Endothelial cell of umbilical vein (primary cell): ENCODE measurements at regions not wholly inside any gene's neighbourhood (a gene's known extent, or its start where the extent isn't known, plus 50 kb on each side); places are given as distances from the start of the nearest gene placed in this dataset.

Experiments used
- BruUV-seq: library from RNA; stranded (reverse); fragments of 400-500 nt; replicated peaks from 2 replicates; lab custom pipeline; 2021; lab: Mats Ljungman, UMichigan
- CTCF ChIA-PET: fragments of 300-600, 350-600 bp; sonication (Branson Sonifier 250); formaldehyde crosslinking; loops from one replicate; lab custom pipeline; 2021; ENCODE audit warnings: antibody characterized with exemption, inconsistent platforms; lab: Charles Lee
- POLR2A ChIA-PET: fragments of 300-600, 350-600 bp; sonication (Branson Sonifier 250); formaldehyde crosslinking; loops from one replicate; lab custom pipeline; 2021; ENCODE audit warnings: antibody characterized with exemption, inconsistent platforms; lab: Charles Lee
- DNase-seq: peaks from one replicate; pipeline ENCODE4 v3.0.0-alpha.2; 2011; ENCODE audit warnings: low read depth, low spot score
- FAIRE-seq: peaks from 2 replicates; lab custom pipeline; 2011; peaks lifted over from hg19 to GRCh38; lab: Jason Lieb, UNC
- H2AFZ ChIP-seq: 2 replicates; pipeline ENCODE4 v1.6.0; 2012; ENCODE audit warnings: low read depth, low read length, control low read depth, inconsistent platforms
- H3K27ac ChIP-seq: 2 replicates; pipeline ENCODE4 v1.5.1; 2011; ENCODE audit warnings: low read depth, mild to moderate bottlenecking, control low read depth, low read length, moderate library complexity; ENCODE audit not compliant: insufficient read depth
- H3K27me3 ChIP-seq, 2 experiments: 2 replicates each; pipeline versions ENCODE4 v1.6.0 to v1.6.1; 2011; ENCODE audit warnings: low read length in 2 of 2, mixed read lengths in 1 of 2; ENCODE audit not compliant: control insufficient read depth in 2 of 2, insufficient read depth in 2 of 2
- H3K36me3 ChIP-seq, 2 experiments: 2 replicates in 1 of 2; 3 replicates in 1 of 2; pipeline ENCODE4 v1.5.1; 2011; ENCODE audit warnings: low read length in 2 of 2, mild to moderate bottlenecking in 1 of 2, moderate library complexity in 1 of 2; ENCODE audit not compliant: control insufficient read depth in 2 of 2, insufficient read depth in 2 of 2; ENCODE audit errors: extremely low read depth in 1 of 2
- H3K4me1 ChIP-seq: 3 replicates; pipeline ENCODE4 v1.5.1; 2011; ENCODE audit warnings: mild to moderate bottlenecking, low read length; ENCODE audit not compliant: control insufficient read depth, insufficient read depth; ENCODE audit errors: extremely low read depth
- H3K4me2 ChIP-seq: 2 replicates; pipeline ENCODE4 v1.6.1; 2011; ENCODE audit warnings: low read length, control low read depth, mixed read lengths; ENCODE audit not compliant: insufficient read depth
- H3K4me3 ChIP-seq, 3 experiments: fragments of 200-600 bp in 1 of 3; sonication (generic), shearing (Covaris generic) in 1 of 3; replicated peaks in 1 of 3; 2 replicates each; pipeline ENCODE4 v1.5.1; 2011 to 2016; ENCODE audit warnings: control low read depth in 3 of 3, low read length in 3 of 3, mild to moderate bottlenecking in 2 of 3, inconsistent platforms in 1 of 3, low read depth in 1 of 3, moderate library complexity in 1 of 3; ENCODE audit not compliant: insufficient read depth in 1 of 3
- H3K79me2 ChIP-seq: 2 replicates; pipeline ENCODE4 v1.6.0; 2012; ENCODE audit warnings: low read length, inconsistent platforms; ENCODE audit not compliant: control insufficient read depth, insufficient read depth
- H3K9ac ChIP-seq: replicated peaks from 2 replicates; pipeline ENCODE3; 2011; ENCODE audit warnings: low read length, control low read depth; ENCODE audit not compliant: insufficient read depth; ENCODE audit errors: extremely low read depth
- H3K9me1 ChIP-seq: replicated peaks from 3 replicates; pipeline ENCODE4 v1.6.0; 2011; ENCODE audit warnings: mild to moderate bottlenecking, low read length; ENCODE audit not compliant: control insufficient read depth, insufficient read depth; ENCODE audit errors: extremely low read depth
- H3K9me3 ChIP-seq: replicated peaks from 2 replicates; pipeline ENCODE4 v1.5.1; 2012; ENCODE audit warnings: low read length, inconsistent platforms; ENCODE audit not compliant: control insufficient read depth, insufficient read depth
- H4K20me1 ChIP-seq: replicated peaks from 2 replicates; pipeline ENCODE3; 2011; ENCODE audit warnings: mild to moderate bottlenecking, low read length; ENCODE audit not compliant: control insufficient read depth, insufficient read depth; ENCODE audit errors: extremely low read depth
- CTCF ChIP-seq, 2 donors: IDR thresholded peaks; 1 replicate in 1 of 2; 2 replicates in 1 of 2; pipeline ENCODE4 v1.5.1; 2011; ENCODE audit warnings: low read length in 2 of 2, mild to moderate bottlenecking in 2 of 2, moderate library complexity in 2 of 2, control low read depth in 1 of 2, inconsistent platforms in 1 of 2, low read depth in 1 of 2; ENCODE audit not compliant: insufficient read depth in 1 of 2; ENCODE audit errors: extremely low read depth in 1 of 2
- FOS ChIP-seq: IDR thresholded peaks from 2 replicates; pipeline ENCODE4 v1.6.1; 2011; ENCODE audit warnings: mild to moderate bottlenecking, low read length, moderate library complexity, borderline replicate concordance; ENCODE audit not compliant: insufficient read depth
- GATA2 ChIP-seq: IDR thresholded peaks from 2 replicates; pipeline ENCODE4 v1.7.0; 2011; ENCODE audit warnings: low read depth, mild to moderate bottlenecking, moderate library complexity, mixed read lengths, low read length; ENCODE audit not compliant: insufficient read length, insufficient read depth
- JUN ChIP-seq: IDR thresholded peaks from 2 replicates; pipeline ENCODE4 v1.6.1; 2011; ENCODE audit warnings: borderline replicate concordance, low read depth; ENCODE audit not compliant: insufficient read length, insufficient read depth
- MYC ChIP-seq: IDR thresholded peaks from one replicate; pipeline ENCODE4 v1.6.1; 2011; ENCODE audit warnings: mild to moderate bottlenecking, low read depth, low read length
- POLR2A ChIP-seq: IDR thresholded peaks from 2 replicates; pipeline ENCODE4 v1.6.1; 2012; ENCODE audit warnings: low read depth, mild to moderate bottlenecking, control low read depth, low read length
- POLR2AphosphoS5 ChIP-seq: IDR thresholded peaks from 2 replicates; pipeline ENCODE4 v1.6.1; 2012; ENCODE audit warnings: low read depth, mild to moderate bottlenecking, control low read depth, low read length, moderate library complexity; ENCODE audit not compliant: insufficient read depth
- dilution Hi-C: fragments of 300-500 bp; cut with MboI; formaldehyde crosslinking; loops from one replicate; pipeline ENCODE4 v1.15.0; 2019; ENCODE audit warnings: low sequenced_read_pairs; ENCODE audit not compliant: extremely low pct_ligation_motif_present
- intact Hi-C: fragments of 100-400 bp; cut with micrococcal nuclease; formaldehyde crosslinking; loops from one replicate; pipeline ENCODE4 v1.10.0; 2022

- no peak overlapping the region for H3K4me3 ChIP-seq
- ChIA-PET CTCF (interaction anchor here (0.8 to 1.2 kb wide), 3 partner anchors 13 to 304 kb away, joined by 3 to 6 read pairs (median 4); no protein-coding TSS in a partner anchor), POLR2A (no interaction called here)
- H3K4me1 ChIP-seq = no peaks in the 10 kb centered on the region
- H3K27ac ChIP-seq = no peak overlapping the region
- intact Hi-C loops = no loop called here
- H2AFZ ChIP-seq = no peak overlapping the region
- no peaks in the 10 kb centered on the region for H3K9me3 ChIP-seq
- H3K9ac ChIP-seq = no peak overlapping the region
- no peaks in the 10 kb centered on the region for H3K27me3 ChIP-seq
- no peaks in the 10 kb centered on the region for H3K9me1 ChIP-seq
- FAIRE-seq (no peak), DNase-seq (peak; percentile 4)
- dilution Hi-C loops = no loop called here
- H3K4me2 ChIP-seq = no peak overlapping the region
- H3K36me3 ChIP-seq = no peaks in the 10 kb centered on the region
- no TSS peak for BruUV-seq
- no peaks in the 10 kb centered on the region for H4K20me1 ChIP-seq
- no peak for TF ChIP-seq JUN
- TF ChIP-seq MYC = no peak
- TF ChIP-seq POLR2AphosphoS5 = no peak
- no peak for TF ChIP-seq POLR2A
- TF ChIP-seq CTCF (IDR thresholded peaks at IDR 0.05; ENCODE audit: extremely low read depth in 1 of 2, insufficient read depth in 1 of 2, low read depth in 1 of 2, low read length in 2 of 2) = no peak
- no peak for TF ChIP-seq FOS
- TF ChIP-seq GATA2 = no peak
- H3K79me2 ChIP-seq = no peaks in the 10 kb centered on the region
These were observed 1079.3 kb downstream of the EPHA7 start for GRCh38 chr6:92339936-92340640.
